ES-I3 (cell line): ENCODE measurements at regions not wholly inside any gene's neighbourhood (a gene's known extent, or its start where the extent isn't known, plus 50 kb on each side); places are given as distances from the start of the nearest gene placed in this dataset.

Source experiments
- H3K36me3 ChIP-seq: 2 replicates; pipeline ENCODE4 v1.6.1; 2013; ENCODE audit warnings: mild to moderate bottlenecking, low read length, control low read depth, moderate library complexity; ENCODE audit not compliant: insufficient read depth
- H3K4me1 ChIP-seq: 2 replicates; pipeline ENCODE4 v1.6.1; 2013; ENCODE audit warnings: mild to moderate bottlenecking, control low read depth, low read length; ENCODE audit not compliant: insufficient read depth
- H3K9ac ChIP-seq: 2 replicates; pipeline ENCODE4 v1.6.1; 2013; ENCODE audit warnings: low read depth, mild to moderate bottlenecking, low read length, moderate library complexity
- H3K9me3 ChIP-seq: 2 replicates; pipeline ENCODE4 v1.6.1; 2013; ENCODE audit warnings: mild to moderate bottlenecking, low read length, moderate library complexity; ENCODE audit not compliant: control insufficient read depth, insufficient read depth

GRCh38 chr1:221478050-221478949, 263.6 kb downstream of the DUSP10 start:
- Histone ChIP-seq H3K9ac (no peak overlapping the region), H3K9me3 (no peaks in the 10 kb centered on the region), H3K4me1 (peaks cover 5% of the 10 kb centered on the region), H3K36me3 (no peaks in the 10 kb centered on the region)

- Histone ChIP-seq H3K36me3 (no peaks in the 10 kb centered on the region), H3K9ac (no peak overlapping the region), H3K4me1 (no peaks in the 10 kb centered on the region), H3K9me3 (no peaks in the 10 kb centered on the region; the same call in 1 of the 2 replicates)
Measured at GRCh38 chr1:221487781-221488524, 253.9 kb downstream of the DUSP10 start.

- Histone ChIP-seq H3K4me1 (no peaks in the 10 kb centered on the region), H3K36me3 (no peaks in the 10 kb centered on the region), H3K9me3 (no peaks in the 10 kb centered on the region; the same call in 1 of the 2 replicates), H3K9ac (no peak overlapping the region)
Measured at GRCh38 chr1:221488550-221488949, 253.3 kb downstream of the DUSP10 start.

- H3K9ac ChIP-seq = no peak overlapping the region
Measured at GRCh38 chr1:221494670-221495069, 247.2 kb downstream of the DUSP10 start.

GRCh38 chr1:221497046-221497445, 244.8 kb downstream of the DUSP10 start:
- Histone ChIP-seq H3K9ac (no peak overlapping the region), H3K36me3 (no peaks in the 10 kb centered on the region), H3K4me1 (no peaks in the 10 kb centered on the region), H3K9me3 (peaks cover 4% of the 10 kb centered on the region; the same call in 1 of the 2 replicates)

More at GRCh38 chr1:221494670-221495069, 247.2 kb downstream of the DUSP10 start:
- Histone ChIP-seq H3K9me3 (peaks cover 1% of the 10 kb centered on the region; the same call in 1 of the 2 replicates), H3K4me1 (no peaks in the 10 kb centered on the region), H3K36me3 (no peaks in the 10 kb centered on the region)

- Histone ChIP-seq H3K9ac (no peak overlapping the region), H3K36me3 (peaks cover 2% of the 10 kb centered on the region; the same call in 1 of the 2 replicates), H3K4me1 (no peaks in the 10 kb centered on the region), H3K9me3 (peaks cover 13% of the 10 kb centered on the region; the same call in 1 of the 2 replicates)
Measured at GRCh38 chr1:221503268-221503667, 238.6 kb downstream of the DUSP10 start.

- 0 out of 2 replicates have a peak, but pooled peaks cover 7% of the 10 kb centered on the region for H3K4me1 ChIP-seq
- no peak overlapping the region for H3K9ac ChIP-seq
- H3K9me3 ChIP-seq = 0 out of 2 replicates have a peak, but pooled peaks cover 1% of the 10 kb centered on the region
- H3K36me3 ChIP-seq = peaks cover 2% of the 10 kb centered on the region; the same call in 1 of the 2 replicates
Measured at GRCh38 chr1:221509575-221510355, 232.1 kb downstream of the DUSP10 start.

- 0 out of 2 replicates have a peak, but pooled peaks cover 7% of the 10 kb centered on the region for H3K4me1 ChIP-seq
- no peak overlapping the region for H3K9ac ChIP-seq
- no peaks in the 10 kb centered on the region for H3K9me3 ChIP-seq
- no peaks in the 10 kb centered on the region for H3K36me3 ChIP-seq
Measured at GRCh38 chr1:221510793-221511503, 230.9 kb downstream of the DUSP10 start.

GRCh38 chr1:221511797-221512196, 230.1 kb downstream of the DUSP10 start:
- Histone ChIP-seq H3K36me3 (no peaks in the 10 kb centered on the region), H3K4me1 (0 out of 2 replicates have a peak, but pooled peaks cover 7% of the 10 kb centered on the region), H3K9me3 (no peaks in the 10 kb centered on the region)

GRCh38 chr1:221514806-221515205, 227.1 kb downstream of the DUSP10 start:
- Histone ChIP-seq H3K4me1 (no peaks in the 10 kb centered on the region), H3K9ac (no peak overlapping the region), H3K36me3 (no peaks in the 10 kb centered on the region), H3K9me3 (no peaks in the 10 kb centered on the region)

More at GRCh38 chr1:221511797-221512196, 230.1 kb downstream of the DUSP10 start:
- H3K9ac ChIP-seq = no peak overlapping the region

- Histone ChIP-seq H3K9me3 (no peaks in the 10 kb centered on the region), H3K4me1 (no peaks in the 10 kb centered on the region), H3K9ac (no peak overlapping the region), H3K36me3 (no peaks in the 10 kb centered on the region)
Measured at GRCh38 chr1:221515496-221515895, 226.4 kb downstream of the DUSP10 start.

GRCh38 chr1:221517961-221518360, 223.9 kb downstream of the DUSP10 start:
- no peak overlapping the region for H3K9ac ChIP-seq
- H3K4me1 ChIP-seq = no peaks in the 10 kb centered on the region
- no peaks in the 10 kb centered on the region for H3K36me3 ChIP-seq
- H3K9me3 ChIP-seq = no peaks in the 10 kb centered on the region

GRCh38 chr1:221520250-221520649, 221.6 kb downstream of the DUSP10 start:
- no peaks in the 10 kb centered on the region for H3K9me3 ChIP-seq
- H3K36me3 ChIP-seq = no peaks in the 10 kb centered on the region
- H3K9ac ChIP-seq = no peak overlapping the region
- no peaks in the 10 kb centered on the region for H3K4me1 ChIP-seq
